Heart left ventricle (tissue), 13 donors: ENCODE measurements at regions not wholly inside any gene's neighbourhood (a gene's known extent, or its start where the extent isn't known, plus 50 kb on each side); places are given as distances from the start of the nearest gene placed in this dataset.

Experiments used
- CTCF ChIP-seq, 12 donors: fragments of 200-600 bp; sonication (generic) in 4 of 12; IDR thresholded peaks; one replicate each; pipeline versions ENCODE4 v1.5.0 to v1.8.0; 2018 to 2022; ENCODE audit warnings: antibody characterized with exemption in 12 of 12, mild to moderate bottlenecking in 5 of 12
- POLR2A ChIP-seq, 2 donors: fragments of 450-650 bp; IDR thresholded peaks; one replicate each; pipeline ENCODE4 v1.6.1; 2017; ENCODE audit warnings: antibody characterized with exemption in 2 of 2, mild to moderate bottlenecking in 2 of 2, moderate library complexity in 2 of 2
- donor health status: ischemic (EF 13 %, LVEDD 7.1; RV severe dilation, severe dysfunction).
- donor health status: DM: no; HTN: yes; CAD: no.
- donor health status: DM: no; HTN: no; CAD: no.
- donor health status: ischemic (EF 25% LVEDD 6.9; RV normal size, moderate dysfunction).
- donor health status: ischemic (EF 25% LVEDD 5.7; RV mildly dilated, moderate dysfunction).
- donor health status: ischemic (EF 35%, LVEDD 5.7; RV mildly dilated, moderate dysfunction).
- donor health status: nonischemic (EF 11% LVEDD 7.7; RV severe dilation, severe dysfunction).
- donor health status: DM: yes; HTN: yes; CAD: no.
- donor health status: PGD.
- donor health status: ischemic (EF 29% LVEDD 5.4; RV normal size, mild dysfunction).
- donor health status: nonischemic (EF 23%, LVEDD 6.1; RV moderate dilation, normal function).

DNA sequence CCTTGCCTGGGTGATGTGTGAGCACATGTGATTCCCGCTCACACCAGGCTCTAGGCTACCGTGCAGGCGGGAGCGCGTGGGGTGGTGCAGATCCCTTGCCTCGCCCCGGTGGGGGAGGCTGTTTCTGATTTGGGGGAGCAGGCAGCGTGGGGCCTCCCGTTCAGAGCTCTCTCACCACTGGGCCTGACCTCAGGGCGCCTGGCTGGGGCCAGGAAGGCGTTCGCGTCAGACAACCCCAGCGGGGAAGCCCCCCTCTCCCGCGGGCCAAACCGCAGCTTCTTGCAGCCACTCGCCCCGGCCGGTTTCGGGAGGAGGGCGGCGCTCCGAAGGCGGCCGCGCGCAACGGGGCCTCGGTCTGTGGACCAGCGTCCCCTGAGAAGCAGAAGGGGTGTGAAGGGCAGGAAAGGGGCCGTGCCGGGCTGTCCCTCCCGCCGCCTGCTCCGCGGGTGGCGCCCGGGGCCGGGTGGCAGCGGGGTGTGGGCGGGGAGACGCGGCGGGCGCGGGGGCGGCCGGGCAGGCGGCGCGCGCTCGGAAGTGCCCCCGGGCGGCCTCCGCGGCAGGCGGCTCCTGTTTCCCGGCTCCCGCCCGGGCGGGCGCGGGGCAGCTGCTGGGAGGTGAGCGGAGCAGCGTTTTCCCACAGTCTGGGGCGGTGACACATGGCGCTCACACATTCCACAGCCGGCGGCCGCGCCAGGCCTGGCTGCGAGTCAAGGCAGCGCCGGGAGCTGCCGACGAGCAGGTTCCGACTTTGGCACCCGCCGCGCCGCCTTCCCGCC, 65.1 kb upstream of the HES1 start:
- no peak for TF ChIP-seq CTCF (IDR thresholded peaks at IDR 0.05)
- TF ChIP-seq POLR2A (IDR thresholded peaks at IDR 0.05): no peak
